Heart right ventricle (tissue), 16 donors: ENCODE measurements at regions not wholly inside any gene's neighbourhood (a gene's known extent, or its start where the extent isn't known, plus 50 kb on each side); places are given as distances from the start of the nearest gene placed in this dataset.

Source experiments
- ATAC-seq, 8 donors: fragments of 200-7000 bp; cut with Tn5 transposase; one replicate each; pipeline ENCODE4 v1.9.1; 2020; ENCODE audit warnings: mild to moderate bottlenecking in 8 of 8, moderate library complexity in 8 of 8, moderate number of reproducible peaks in 1 of 8
- DNase-seq, 2 donors: peaks; one replicate each; pipeline ENCODE4 v3.0.0-alpha.2; 2020
- H3K27ac ChIP-seq, 10 donors: fragments of 200-600 bp; sonication (generic) in 2 of 10; one replicate each; pipeline versions ENCODE4 v1.5.0 to v1.8.0; 2020 to 2022; ENCODE audit warnings: mild to moderate bottlenecking in 3 of 10
- H3K27me3 ChIP-seq, 7 donors: fragments of 200-600 bp; one replicate each; pipeline ENCODE4 v1.8.0; 2021 to 2022; ENCODE audit warnings: mild to moderate bottlenecking in 2 of 7
- H3K36me3 ChIP-seq, 9 donors: fragments of 200-600 bp; sonication (generic) in 1 of 9; one replicate each; pipeline versions ENCODE4 v1.5.0 to v1.8.0; 2020 to 2022; ENCODE audit warnings: mild to moderate bottlenecking in 2 of 9
- H3K4me1 ChIP-seq, 9 donors: fragments of 200-600 bp; sonication (generic) in 1 of 9; one replicate each; pipeline versions ENCODE4 v1.5.0 to v1.8.0; 2020 to 2022; ENCODE audit warnings: mild to moderate bottlenecking in 4 of 9
- H3K4me3 ChIP-seq, 10 donors: fragments of 200-600 bp; sonication (generic) in 2 of 10; one replicate each; pipeline versions ENCODE4 v1.5.0 to v1.8.0; 2020 to 2022; ENCODE audit warnings: mild to moderate bottlenecking in 7 of 10, moderate library complexity in 2 of 10
- H3K9me3 ChIP-seq, 11 donors: fragments of 200-600 bp in 10 of 11; sonication (generic) in 2 of 11; one replicate each; pipeline versions ENCODE4 v1.5.0 to v1.8.0; 2013 to 2022; ENCODE audit warnings: mild to moderate bottlenecking in 2 of 11, control low read depth in 1 of 11, moderate library complexity in 1 of 11
- WGBS, 2 donors: extraction: QIAGEN DNeasy Blood & Tissue Kit; methylation state at CpG; one replicate each; pipeline ENCODE4 v1.1.7; 2013; ENCODE audit warnings: inconsistent platforms in 1 of 2; 5-methylcytosine and 5-hydroxymethylcytosine counted together
- intact Hi-C, 10 donors: fragments of 100-400 bp; cut with DNase I; formaldehyde crosslinking; loops; one replicate each; pipeline versions ENCODE4 v1.11.1 to v1.14.2; 2022
- TF ChIP-seq, protein P1 (sequence below), 9 donors: fragments of 200-600 bp; sonication (generic) in 2 of 9; IDR thresholded peaks; one replicate each; pipeline versions ENCODE4 v1.5.0 to v1.8.0; 2021 to 2022; ENCODE audit warnings: antibody characterized with exemption in 9 of 9, mild to moderate bottlenecking in 5 of 9, moderate library complexity in 1 of 9
- donor health status: Arrhythmogenic right ventricular cardiomyopathy.
- donor health status: ischemic (EF 13 %, LVEDD 7.1; RV severe dilation, severe dysfunction).
- donor health status: healthy with polysubstance abuse.
- donor health status: DM: no; HTN: yes; CAD: no.
- donor health status: DM: no; HTN: no; CAD: no.
- donor health status: ischemic (EF 25% LVEDD 6.9; RV normal size, moderate dysfunction).
- donor health status: ischemic (EF 25% LVEDD 5.7; RV mildly dilated, moderate dysfunction).
- donor health status: healthy.
- donor health status: DM: yes; HTN: yes; CAD: no.
- donor health status: Ischemic cardiomyopathy.
- donor health status: ischemic (EF 35%, LVEDD 5.7; RV mildly dilated, moderate dysfunction).
- donor health status: nonischemic (EF 11% LVEDD 7.7; RV severe dilation, severe dysfunction).
- donor health status: DM: yes; HTN: yes; CAD: no.
- donor health status: PGD.
- donor health status: ischemic (EF 29% LVEDD 5.4; RV normal size, mild dysfunction).
- donor health status: nonischemic (EF 23%, LVEDD 6.1; RV moderate dilation, normal function).

GRCh38 chr3:163939926-163940325 lies 1138.4 kb downstream of the SI start:
- intact Hi-C loops = no loop called here
- no peak overlapping the region for H3K4me3 ChIP-seq
- H3K9me3 ChIP-seq = peaks cover 0 to 22% (median 0%) of the 10 kb centered on the region in 11 donors
- H3K27me3 ChIP-seq = no peaks in the 10 kb centered on the region
- no peaks in the 10 kb centered on the region for H3K4me1 ChIP-seq
- TF ChIP-seq, protein P1, sequence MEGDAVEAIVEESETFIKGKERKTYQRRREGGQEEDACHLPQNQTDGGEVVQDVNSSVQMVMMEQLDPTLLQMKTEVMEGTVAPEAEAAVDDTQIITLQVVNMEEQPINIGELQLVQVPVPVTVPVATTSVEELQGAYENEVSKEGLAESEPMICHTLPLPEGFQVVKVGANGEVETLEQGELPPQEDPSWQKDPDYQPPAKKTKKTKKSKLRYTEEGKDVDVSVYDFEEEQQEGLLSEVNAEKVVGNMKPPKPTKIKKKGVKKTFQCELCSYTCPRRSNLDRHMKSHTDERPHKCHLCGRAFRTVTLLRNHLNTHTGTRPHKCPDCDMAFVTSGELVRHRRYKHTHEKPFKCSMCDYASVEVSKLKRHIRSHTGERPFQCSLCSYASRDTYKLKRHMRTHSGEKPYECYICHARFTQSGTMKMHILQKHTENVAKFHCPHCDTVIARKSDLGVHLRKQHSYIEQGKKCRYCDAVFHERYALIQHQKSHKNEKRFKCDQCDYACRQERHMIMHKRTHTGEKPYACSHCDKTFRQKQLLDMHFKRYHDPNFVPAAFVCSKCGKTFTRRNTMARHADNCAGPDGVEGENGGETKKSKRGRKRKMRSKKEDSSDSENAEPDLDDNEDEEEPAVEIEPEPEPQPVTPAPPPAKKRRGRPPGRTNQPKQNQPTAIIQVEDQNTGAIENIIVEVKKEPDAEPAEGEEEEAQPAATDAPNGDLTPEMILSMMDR (IDR thresholded peaks at IDR 0.05) = no peak
- no peak overlapping the region for H3K27ac ChIP-seq
- DNase-seq (no peak), ATAC-seq (no peak)
- H3K36me3 ChIP-seq = no peaks in the 10 kb centered on the region
- 29 to 56% methylated on average over 3 of the region's 3 CpGs for WGBS, 2 donors

DNA sequence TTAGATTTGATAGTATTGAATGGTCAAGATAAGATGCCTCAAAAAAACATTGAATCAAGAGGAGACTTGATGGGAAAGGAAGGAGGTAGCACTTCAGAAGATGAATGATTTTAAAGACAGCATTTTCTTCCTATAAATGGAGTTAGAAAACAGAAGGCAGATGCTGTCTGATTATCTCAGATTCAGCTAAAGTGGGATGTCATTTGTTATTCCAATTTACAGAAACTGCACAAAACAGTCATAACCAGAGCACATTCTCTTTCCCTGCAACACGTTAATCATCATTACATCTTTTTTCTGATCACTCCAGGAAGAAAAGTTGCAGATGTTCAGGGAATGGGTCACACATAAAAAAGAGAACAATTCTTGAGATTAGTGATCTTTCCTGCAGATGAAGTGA lies 1141.8 kb downstream of the SI start:
- H3K27me3 ChIP-seq = no peaks in the 10 kb centered on the region
- H3K9me3 ChIP-seq = peaks cover 0 to 7% (median 0%) of the 10 kb centered on the region in 11 donors
- ATAC-seq (no peak), DNase-seq (no peak)
- no peak overlapping the region for H3K27ac ChIP-seq
- no peak overlapping the region for H3K4me3 ChIP-seq
- TF ChIP-seq, protein P1 (IDR thresholded peaks at IDR 0.05) = no peak
- intact Hi-C loops = no loop called here
- no peaks in the 10 kb centered on the region for H3K4me1 ChIP-seq
- H3K36me3 ChIP-seq = no peaks in the 10 kb centered on the region
- WGBS, 2 donors = 53 to 57% methylated on average over 1 of the region's 1 CpG

GRCh38 chr3:163935411-163935810 lies 1142.9 kb downstream of the SI start:
- Histone ChIP-seq H3K4me1 (no peaks in the 10 kb centered on the region), H3K4me3 (no peak overlapping the region), H3K9me3 (peaks cover 0 to 5% (median 0%) of the 10 kb centered on the region in 11 donors), H3K36me3 (no peaks in the 10 kb centered on the region), H3K27me3 (no peaks in the 10 kb centered on the region), H3K27ac (no peak overlapping the region)
- TF ChIP-seq, protein P1 (IDR thresholded peaks at IDR 0.05) = no peak
- no peak for ATAC-seq
- DNase-seq = no peak
- intact Hi-C loops = no loop called here
- WGBS, 2 donors = 41 to 56% methylated on average over 3 of the region's 3 CpGs

GRCh38 chr3:163929069-163929652 lies 1149.1 kb downstream of the SI start:
- H3K36me3 ChIP-seq = no peaks in the 10 kb centered on the region
- DNase-seq (no peak), ATAC-seq (no peak)
- no peak overlapping the region for H3K4me3 ChIP-seq
- no peaks in the 10 kb centered on the region for H3K9me3 ChIP-seq
- 81 to 88% methylated on average over 2 of the region's 2 CpGs for WGBS, 2 donors
- TF ChIP-seq, protein P1 (IDR thresholded peaks at IDR 0.05) = no peak
- intact Hi-C loops = no loop called here
- H3K4me1 ChIP-seq = no peaks in the 10 kb centered on the region
- no peak overlapping the region for H3K27ac ChIP-seq
- H3K27me3 ChIP-seq = no peaks in the 10 kb centered on the region
